ENCODE measurements at regions not wholly inside any gene's neighbourhood (a gene's known extent, or its start where the extent isn't known, plus 50 kb on each side); places are given as distances from the start of the nearest gene placed in this dataset.

DNA sequence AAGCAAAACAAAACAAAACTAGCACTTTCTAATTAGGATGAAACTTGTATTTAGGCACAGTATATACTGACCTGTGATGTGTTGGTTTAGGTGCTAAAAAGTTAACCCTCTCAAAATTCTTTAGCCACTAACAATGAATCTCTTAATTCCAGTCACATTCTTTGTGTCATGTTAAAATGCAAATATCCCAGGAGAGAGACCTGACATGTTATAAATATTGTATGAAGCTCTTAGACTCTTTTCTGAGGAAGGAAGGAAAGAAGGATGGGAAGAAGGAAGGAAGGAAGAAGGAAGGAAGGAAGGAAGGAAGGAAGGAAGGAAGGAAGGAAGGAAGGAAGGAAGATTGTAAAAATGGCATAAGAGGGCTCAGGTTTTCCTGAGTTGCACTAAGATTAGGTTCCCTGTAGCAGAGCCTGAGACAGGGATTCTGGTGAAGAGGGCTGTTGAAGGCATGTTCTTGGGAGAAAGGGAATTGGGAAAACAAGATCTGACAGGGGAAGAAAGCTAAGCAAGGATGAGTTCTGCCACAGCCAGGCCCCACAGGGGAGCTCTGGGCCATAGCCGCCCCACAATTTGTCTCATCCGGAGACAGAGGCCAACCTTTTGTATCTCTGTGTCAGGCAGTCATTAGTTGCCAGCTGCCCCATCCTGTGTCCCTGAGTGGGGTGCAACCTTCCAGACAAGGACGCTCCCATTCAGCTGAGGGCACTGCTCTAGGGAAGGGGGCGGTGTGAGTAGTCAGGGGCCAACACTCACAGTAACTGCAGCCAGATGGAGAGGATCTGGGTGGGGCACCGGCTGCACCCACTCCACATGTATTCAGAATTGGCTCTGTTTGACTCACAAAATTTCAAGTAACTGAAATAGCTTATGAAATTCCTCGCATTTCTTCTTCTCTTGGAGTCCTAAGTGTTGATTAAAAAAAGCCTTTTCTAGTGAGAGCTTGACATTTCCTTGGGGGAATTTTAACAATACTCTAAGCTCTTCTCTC, 189.3 kb upstream of the ARG1 start:
- peak; percentile 69 for DNase-seq

- no peak for DNase-seq
These were observed 185.2 kb upstream of the ARG1 start for GRCh38 chr6:131387562-131388447.

- no peak for DNase-seq
These were observed 182.7 kb upstream of the ARG1 start for GRCh38 chr6:131390322-131390721.

DNA sequence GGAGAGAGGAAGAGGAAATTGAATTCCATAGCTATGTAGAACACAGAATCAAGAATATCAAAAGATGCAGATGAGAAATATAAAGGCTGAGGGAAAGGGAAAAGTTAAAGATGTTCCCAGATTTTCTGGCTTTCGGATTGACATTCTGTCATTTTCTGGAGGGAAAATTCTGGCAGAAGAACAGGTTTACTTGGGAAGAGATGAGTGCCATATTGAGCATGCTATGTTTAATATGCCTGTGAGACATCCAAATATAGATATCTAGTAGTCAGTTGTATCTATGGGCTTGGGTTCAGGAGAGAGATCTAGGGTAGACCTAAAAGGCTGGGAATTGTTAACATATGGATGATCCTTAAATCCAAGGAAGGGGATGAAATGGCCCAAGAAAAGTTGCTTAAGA, 181.9 kb upstream of the ARG1 start:
- no peak for DNase-seq

DNA sequence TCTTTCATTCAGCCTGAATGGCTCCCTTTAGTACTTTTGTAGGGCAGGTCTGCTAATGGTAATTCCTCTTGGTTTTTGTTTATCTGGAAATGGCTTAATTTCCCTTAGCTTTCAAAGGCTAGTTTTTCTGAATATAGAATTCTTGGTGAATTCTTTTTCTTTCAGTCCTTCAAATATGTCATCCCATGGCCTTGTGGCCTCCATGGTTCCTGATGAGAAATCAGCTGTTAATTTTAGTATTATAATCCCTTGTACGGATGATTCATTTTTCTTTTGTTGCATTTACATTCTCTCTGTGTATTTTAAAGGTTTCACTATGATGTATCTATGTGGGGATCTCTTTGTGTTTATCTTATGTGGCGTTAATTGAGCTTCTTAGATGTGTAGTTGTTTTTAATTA, 179.6 kb upstream of the ARG1 start:
- DNase-seq: no peak

DNA sequence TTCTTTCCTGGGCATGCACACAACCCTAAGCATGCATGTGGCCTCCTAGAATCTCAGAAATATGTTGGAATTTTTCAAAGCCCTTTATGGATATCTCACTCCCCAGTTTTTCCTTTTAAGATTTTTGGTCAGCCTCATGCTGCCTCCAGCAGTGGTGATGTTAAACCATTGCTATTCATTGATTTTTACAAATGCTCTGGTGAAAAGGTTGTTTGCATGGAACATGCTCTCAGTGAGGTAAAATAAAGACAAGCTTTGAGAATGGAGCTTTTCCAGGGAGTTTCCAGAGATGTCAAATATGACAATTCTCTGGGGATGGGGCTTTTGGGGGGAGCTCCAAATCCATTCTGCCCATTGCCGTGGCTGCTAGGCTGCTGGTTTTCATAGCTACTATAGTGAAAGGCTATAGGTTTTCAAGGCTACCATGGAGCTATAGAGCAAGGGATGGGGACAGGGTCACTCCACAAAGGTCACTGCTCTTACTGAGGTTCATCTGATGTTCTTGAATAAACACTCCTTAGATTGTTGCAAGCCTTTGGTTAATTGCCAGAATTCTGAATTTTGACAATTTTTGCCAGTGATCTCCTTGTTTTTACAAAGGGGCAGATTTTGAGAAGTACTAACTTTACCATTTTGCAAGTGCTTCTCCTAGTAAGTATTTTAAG, 178.1 kb upstream of the ARG1 start:
- DNase-seq: no peak

DNA sequence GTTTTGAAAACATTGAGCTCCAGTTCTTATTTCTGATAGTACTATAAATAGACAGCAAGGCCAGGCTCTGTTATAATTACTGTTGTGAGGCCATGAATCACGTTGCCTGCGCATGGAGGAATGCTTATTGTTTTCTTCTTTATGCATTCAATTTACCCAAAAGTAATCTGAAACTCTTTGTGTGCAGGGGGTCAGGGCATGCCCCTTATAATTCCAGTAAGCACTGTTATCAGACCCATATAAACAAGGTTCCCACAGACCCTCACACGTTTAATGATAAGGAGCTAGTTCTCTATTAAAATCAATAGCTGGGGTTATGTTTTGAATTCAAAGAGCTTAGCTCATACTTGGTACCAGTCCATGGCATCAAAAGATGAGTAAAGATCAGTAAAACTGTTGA, 174.8 kb upstream of the ARG1 start:
- DNase-seq: no peak

DNA sequence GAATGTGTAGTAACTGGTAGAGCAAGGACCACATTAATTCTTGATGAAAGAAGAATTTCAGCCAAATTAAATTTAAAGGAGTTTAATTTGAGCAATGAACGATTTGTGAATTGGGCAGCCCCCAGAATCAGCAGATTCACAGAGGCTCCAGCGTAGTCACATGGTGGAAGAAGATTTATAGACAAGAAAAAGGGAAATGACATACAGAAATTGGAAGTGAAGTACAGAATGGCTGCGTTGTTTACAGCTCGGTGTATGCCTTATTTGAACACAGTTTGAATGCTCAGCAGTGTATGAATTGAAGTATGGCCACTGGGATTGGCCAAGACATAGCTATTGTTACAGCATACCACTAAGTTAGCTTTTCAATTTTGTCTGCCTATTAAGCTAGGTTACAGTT, 173.6 kb upstream of the ARG1 start:
- DNase-seq: no peak

DNA sequence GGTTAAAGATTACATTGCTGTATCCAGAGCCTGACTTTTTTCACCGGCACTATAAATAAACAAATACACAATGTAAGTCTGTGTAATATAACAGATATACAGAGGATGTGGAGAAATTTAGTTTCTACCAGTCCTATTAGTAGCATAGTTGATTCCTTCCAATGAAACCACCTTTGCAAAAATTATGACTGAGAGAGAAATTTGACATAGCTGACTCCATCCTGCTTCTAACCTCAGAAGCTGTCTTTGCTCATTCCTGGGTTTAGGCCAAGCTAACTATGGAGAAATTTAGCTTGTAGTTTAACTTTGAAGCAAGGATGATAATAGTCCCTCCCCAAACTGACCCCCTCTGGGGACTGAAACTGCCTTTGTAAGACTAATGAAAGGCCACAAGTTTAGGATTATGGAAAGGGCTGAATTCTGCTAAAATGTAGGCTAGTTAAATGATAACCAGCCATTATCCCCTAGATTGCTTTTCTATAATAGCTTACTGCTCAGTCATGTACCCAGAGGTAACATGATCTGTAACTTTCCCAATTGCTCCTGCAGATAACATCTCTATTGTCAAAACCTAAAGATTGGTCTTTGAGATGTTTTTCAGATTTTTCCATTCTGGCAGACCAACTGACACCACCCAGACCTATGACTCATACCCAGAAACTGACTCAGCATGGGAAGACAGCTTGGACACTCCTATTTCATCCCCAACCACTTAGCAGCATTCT, 172.8 kb upstream of the ARG1 start:
- DNase-seq: peak; percentile 84

- DNase-seq: no peak
These were observed 172.1 kb upstream of the ARG1 start for GRCh38 chr6:131400779-131401496.

DNA sequence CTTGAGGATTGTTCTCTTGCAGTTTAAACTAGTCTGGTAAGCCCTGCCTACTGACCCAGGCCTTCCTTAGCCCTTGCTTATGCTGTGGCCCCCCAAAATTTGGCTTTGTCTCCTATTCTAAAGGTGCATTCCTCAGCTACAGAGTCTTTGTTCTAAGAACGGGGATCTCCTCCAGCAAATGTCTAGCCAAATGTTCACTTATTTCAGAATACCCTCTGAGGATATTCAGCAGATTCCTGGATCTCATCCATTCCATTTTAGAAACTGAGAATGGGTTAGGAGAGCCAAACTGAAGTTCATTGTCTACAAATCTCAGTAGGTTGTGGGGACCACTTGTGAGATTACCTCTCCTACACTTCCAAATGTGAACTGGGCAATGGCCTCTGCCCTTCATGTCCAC, 164.2 kb upstream of the ARG1 start:
- no peak for DNase-seq

DNA sequence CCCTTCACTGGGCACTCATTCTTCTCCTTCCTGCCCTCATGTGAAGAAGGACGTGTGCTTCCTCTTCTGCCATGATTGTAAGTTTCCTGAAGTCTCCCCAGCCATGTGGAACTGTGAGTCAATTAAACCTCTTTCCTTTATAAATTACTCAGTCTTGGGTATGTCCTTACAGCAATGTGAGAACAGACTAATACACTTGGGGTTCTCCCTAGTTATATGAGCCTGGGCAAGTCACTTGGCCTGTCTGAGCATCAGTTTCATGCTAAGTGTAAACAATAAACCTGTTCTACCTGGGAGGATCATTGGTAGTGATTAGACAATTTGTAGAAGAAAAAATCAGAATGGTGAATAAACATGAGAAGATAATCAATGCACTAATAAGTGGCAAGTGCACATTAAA, 162.2 kb upstream of the ARG1 start:
- no peak for DNase-seq

- no peak for DNase-seq
These were observed 159.8 kb upstream of the ARG1 start for GRCh38 chr6:131412960-131413830.

GRCh38 chr6:131413831-131414191, 159.2 kb upstream of the ARG1 start:
- DNase-seq: no peak

DNA sequence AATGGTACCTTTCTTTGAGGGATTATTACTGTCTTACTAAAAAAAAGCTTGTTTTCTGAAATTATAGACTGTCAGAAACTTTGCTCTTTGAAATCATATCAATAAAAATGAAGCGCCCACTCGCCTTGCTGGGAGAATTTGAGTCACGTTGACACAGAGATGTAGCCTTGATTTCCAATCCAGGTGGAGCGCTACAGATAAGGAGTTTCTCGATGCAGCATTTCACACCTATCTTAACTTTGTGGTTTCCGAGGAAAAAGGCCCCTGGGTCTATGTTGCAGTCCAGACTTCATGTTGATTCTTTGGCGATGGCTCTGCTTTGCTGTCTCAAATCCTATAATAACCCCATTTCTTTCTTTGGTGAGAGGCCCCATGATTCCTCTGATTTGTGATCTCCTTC, 158.1 kb upstream of the ARG1 start:
- DNase-seq: no peak

GRCh38 chr6:131418441-131418840, 154.6 kb upstream of the ARG1 start:
- no peak for DNase-seq

GRCh38 chr6:131419702-131420101, 153.3 kb upstream of the ARG1 start:
- DNase-seq: no peak

GRCh38 chr6:131424016-131424415, 149.0 kb upstream of the ARG1 start:
- DNase-seq: no peak

DNA sequence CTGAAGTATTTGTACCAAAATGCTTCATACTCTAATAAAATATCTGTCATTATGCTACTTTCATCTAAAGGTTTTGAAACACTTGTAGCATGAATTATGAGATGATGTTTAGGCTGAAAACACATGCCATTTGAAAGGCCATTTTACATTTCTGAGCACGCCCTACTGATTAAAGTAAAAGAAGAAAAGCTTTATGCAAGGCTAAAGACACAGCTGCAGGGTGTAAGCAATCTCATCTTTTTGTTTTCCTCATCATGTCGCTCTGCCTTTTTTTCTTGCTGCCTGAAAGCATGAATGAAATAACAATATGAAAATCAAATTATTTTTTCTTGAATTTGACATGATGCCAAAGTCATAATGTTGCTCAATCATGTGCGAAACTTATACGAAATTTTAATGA, 148.6 kb upstream of the ARG1 start:
- DNase-seq: no peak

DNA sequence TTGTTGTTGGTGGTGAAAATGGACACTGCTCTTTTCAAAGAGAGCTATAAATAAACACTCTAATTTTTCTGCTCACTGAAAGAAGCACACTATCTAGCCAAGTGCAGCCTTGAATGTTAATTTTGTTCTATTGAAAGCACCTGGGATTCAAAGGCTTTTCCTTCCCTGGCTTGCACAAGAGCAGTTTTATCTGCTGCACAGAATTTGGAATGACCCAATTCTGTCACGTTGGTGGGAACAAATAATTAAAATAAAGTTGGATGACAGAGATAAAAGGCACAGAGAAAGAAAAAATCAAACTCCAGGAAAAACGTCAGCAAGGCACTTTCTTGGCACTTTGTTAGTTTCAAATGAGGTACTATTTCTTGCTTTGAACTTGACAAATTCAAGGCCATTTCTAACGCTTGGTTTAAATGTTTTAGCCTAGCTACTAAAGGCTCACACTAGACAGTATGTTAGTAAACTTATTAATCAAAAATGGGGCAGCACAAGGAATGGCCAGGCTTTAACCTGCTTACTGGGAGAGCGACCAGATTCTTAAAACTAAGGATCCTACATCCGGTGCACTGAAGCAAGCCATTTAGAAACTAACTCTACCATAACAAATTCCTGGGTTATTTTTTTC, 145.5 kb upstream of the ARG1 start:
- no peak for DNase-seq

Measured in fibroblast of skin of scalp (primary cell).